PFSK-1 (cell line): ENCODE measurements at regions not wholly inside any gene's neighbourhood (a gene's known extent, or its start where the extent isn't known, plus 50 kb on each side); places are given as distances from the start of the nearest gene placed in this dataset.

Source experiments
- FOXP2 ChIP-seq: optimal IDR thresholded peaks from 2 replicates; pipeline ENCODE3; 2011; ENCODE audit warnings: borderline replicate concordance, control low read depth, inconsistent platforms; ENCODE audit not compliant: insufficient read depth; ENCODE audit errors: extremely low read length, extremely low read depth
- POLR2AphosphoS5 ChIP-seq: IDR thresholded peaks from 2 replicates; pipeline ENCODE4 v1.6.1; 2012; ENCODE audit warnings: low read depth, mild to moderate bottlenecking, control low read depth, low read length, moderate library complexity
- REST ChIP-seq, 2 experiments: IDR thresholded peaks; 2 replicates each; pipeline versions ENCODE4 v1.6.1 to v1.8.0; 2011 to 2012; ENCODE audit warnings: low read depth in 2 of 2, low read length in 2 of 2, control low read depth in 1 of 2, inconsistent platforms in 1 of 2, mild to moderate bottlenecking in 1 of 2, moderate library complexity in 1 of 2; ENCODE audit not compliant: insufficient read depth in 1 of 2
- SIN3A ChIP-seq: IDR thresholded peaks from 2 replicates; pipeline ENCODE4 v1.6.1; 2012; ENCODE audit warnings: mild to moderate bottlenecking, low read length, moderate library complexity, borderline replicate concordance; ENCODE audit not compliant: insufficient read depth
- TAF1 ChIP-seq: IDR thresholded peaks from 2 replicates; pipeline ENCODE4 v1.6.1; 2012; ENCODE audit warnings: low read length, control low read depth, borderline replicate concordance; ENCODE audit not compliant: insufficient read depth

GRCh38 chr18:55136864-55137263, 177.6 kb upstream of the CCDC68 start:
- TF ChIP-seq SIN3A: no peak
- TF ChIP-seq TAF1: no peak
- TF ChIP-seq REST (IDR thresholded peaks at IDR 0.05; ENCODE audit: insufficient read depth in 1 of 2, low read depth in 2 of 2, low read length in 2 of 2): no peak
- TF ChIP-seq FOXP2: no peak
- no peak for TF ChIP-seq POLR2AphosphoS5

GRCh38 chr18:55136258-55136657, 177.0 kb upstream of the CCDC68 start:
- TF ChIP-seq REST (IDR thresholded peaks at IDR 0.05; ENCODE audit: insufficient read depth in 1 of 2, low read depth in 2 of 2, low read length in 2 of 2) (no peak), FOXP2 (no peak), SIN3A (no peak), TAF1 (no peak), POLR2AphosphoS5 (no peak)

- TF ChIP-seq POLR2AphosphoS5 (no peak), REST (IDR thresholded peaks at IDR 0.05; ENCODE audit: insufficient read depth in 1 of 2, low read depth in 2 of 2, low read length in 2 of 2) (no peak), FOXP2 (no peak)
Observed at GRCh38 chr18:55133378-55133777, 174.1 kb upstream of the CCDC68 start.

GRCh38 chr18:55128437-55128836, 169.2 kb upstream of the CCDC68 start:
- TF ChIP-seq REST (IDR thresholded peaks at IDR 0.05; ENCODE audit: insufficient read depth in 1 of 2, low read depth in 2 of 2, low read length in 2 of 2) (no peak), POLR2AphosphoS5 (no peak), TAF1 (no peak), SIN3A (no peak), FOXP2 (no peak)

GRCh38 chr18:55124078-55124763, 165.0 kb upstream of the CCDC68 start:
- TF ChIP-seq SIN3A (no peak), REST (IDR thresholded peaks at IDR 0.05; ENCODE audit: insufficient read depth in 1 of 2, low read depth in 2 of 2, low read length in 2 of 2) (no peak)
